ENCODE measurements at regions not wholly inside any gene's neighbourhood (a gene's known extent, or its start where the extent isn't known, plus 50 kb on each side); places are given as distances from the start of the nearest gene placed in this dataset.

- ATAC-seq (replicated peaks in 1 of 2) = no peak
- Mint-ChIP-seq H3K4me3 (no peak overlapping the region), H3K4me1 (ENCODE audit: low read depth) (no peaks in the 10 kb centered on the region), H3K9me3 (peaks cover 2 to 19% of the 10 kb centered on the region in 2 donors), H3K27ac (no peak overlapping the region), H3K27me3 (ENCODE audit: low read depth) (no peaks in the 10 kb centered on the region), H3K36me3 (ENCODE audit: insufficient read depth in 2 of 2) (no peaks in the 10 kb centered on the region)
- DNase-seq = no peak
These were observed 1189.1 kb upstream of the NXPH2 start for GRCh38 chr2:139969323-139969722.

GRCh38 chr2:139968588-139968987, 1188.4 kb upstream of the NXPH2 start:
- Mint-ChIP-seq H3K4me3 (no peak overlapping the region), H3K4me1 (ENCODE audit: low read depth) (no peaks in the 10 kb centered on the region)
- ATAC-seq (replicated peaks in 1 of 2) = no peak

DNA sequence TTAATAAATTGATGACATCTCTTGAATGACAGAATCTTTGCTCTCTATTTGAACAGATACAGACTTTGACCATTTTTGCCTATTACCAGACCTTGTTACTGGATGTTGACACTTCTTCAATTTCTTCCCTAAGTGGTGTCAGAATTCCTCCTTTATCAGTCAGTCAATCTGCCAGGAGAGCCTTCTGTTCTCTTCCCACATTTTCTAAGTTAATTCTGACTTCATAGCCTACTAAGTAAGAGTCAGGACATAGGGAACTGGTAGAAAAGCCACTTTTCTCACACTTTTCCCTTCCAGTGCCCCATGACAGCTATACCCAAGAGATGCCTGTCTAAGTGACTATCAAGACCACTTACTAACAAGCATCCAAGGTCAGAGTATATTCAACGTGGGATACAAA, 1187.5 kb upstream of the NXPH2 start:
- Mint-ChIP-seq H3K36me3 (ENCODE audit: insufficient read depth in 2 of 2) (no peaks in the 10 kb centered on the region), H3K27ac (no peak overlapping the region), H3K27me3 (ENCODE audit: low read depth) (no peaks in the 10 kb centered on the region), H3K4me3 (no peak overlapping the region), H3K4me1 (ENCODE audit: low read depth) (no peaks in the 10 kb centered on the region), H3K9me3 (peaks cover 3 to 13% of the 10 kb centered on the region in 2 donors)
- DNase-seq (no peak), ATAC-seq (replicated peaks in 1 of 2) (no peak)

More at GRCh38 chr2:139968588-139968987, 1188.4 kb upstream of the NXPH2 start:
- Mint-ChIP-seq H3K9me3 (peaks cover 4 to 16% of the 10 kb centered on the region in 2 donors), H3K27ac (no peak overlapping the region), H3K36me3 (ENCODE audit: insufficient read depth in 2 of 2) (no peaks in the 10 kb centered on the region), H3K27me3 (ENCODE audit: low read depth) (no peaks in the 10 kb centered on the region)
- no peak for DNase-seq

GRCh38 chr2:139964721-139965440, 1184.7 kb upstream of the NXPH2 start:
- ATAC-seq (replicated peaks in 1 of 2) = no peak

DNA sequence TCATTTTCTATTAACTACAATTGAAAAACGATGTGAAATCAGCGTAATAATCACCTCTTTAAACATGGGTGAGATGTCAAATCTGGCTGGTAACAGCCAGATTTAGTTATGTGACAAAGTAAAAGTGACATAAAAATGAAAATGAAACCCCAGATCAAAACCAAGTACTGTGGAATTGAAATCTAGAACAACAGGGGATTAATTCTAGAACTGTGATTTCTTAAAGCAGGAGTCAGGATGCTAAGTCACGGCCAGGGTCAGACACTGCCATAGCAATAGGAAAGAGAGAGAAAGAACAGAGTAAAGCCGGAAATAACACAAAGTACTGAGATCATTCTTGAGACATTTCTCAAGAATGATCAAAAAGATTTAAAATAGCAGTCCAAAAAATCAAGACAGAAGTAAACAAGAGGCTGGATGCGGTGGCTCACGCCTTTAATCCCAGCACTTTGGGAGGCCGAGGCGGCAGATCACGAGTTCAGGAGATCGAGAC, 1183.7 kb upstream of the NXPH2 start:
- Mint-ChIP-seq H3K9me3 (peaks cover 3 to 13% of the 10 kb centered on the region in 2 donors), H3K36me3 (ENCODE audit: insufficient read depth in 2 of 2) (peaks cover 0 to 1% of the 10 kb centered on the region in 2 donors), H3K27me3 (ENCODE audit: low read depth) (no peaks in the 10 kb centered on the region), H3K4me3 (no peak overlapping the region), H3K4me1 (ENCODE audit: low read depth) (no peaks in the 10 kb centered on the region), H3K27ac (no peak overlapping the region)
- DNase-seq (no peak), ATAC-seq (replicated peaks in 1 of 2) (no peak)

More at GRCh38 chr2:139964721-139965440, 1184.7 kb upstream of the NXPH2 start:
- Mint-ChIP-seq H3K27me3 (ENCODE audit: low read depth) (no peaks in the 10 kb centered on the region), H3K36me3 (ENCODE audit: insufficient read depth in 2 of 2) (peaks cover 0 to 1% of the 10 kb centered on the region in 2 donors), H3K4me1 (ENCODE audit: low read depth) (no peaks in the 10 kb centered on the region), H3K4me3 (no peak overlapping the region), H3K9me3 (peaks cover 3 to 13% of the 10 kb centered on the region in 2 donors), H3K27ac (no peak overlapping the region)
- DNase-seq = no peak

DNA sequence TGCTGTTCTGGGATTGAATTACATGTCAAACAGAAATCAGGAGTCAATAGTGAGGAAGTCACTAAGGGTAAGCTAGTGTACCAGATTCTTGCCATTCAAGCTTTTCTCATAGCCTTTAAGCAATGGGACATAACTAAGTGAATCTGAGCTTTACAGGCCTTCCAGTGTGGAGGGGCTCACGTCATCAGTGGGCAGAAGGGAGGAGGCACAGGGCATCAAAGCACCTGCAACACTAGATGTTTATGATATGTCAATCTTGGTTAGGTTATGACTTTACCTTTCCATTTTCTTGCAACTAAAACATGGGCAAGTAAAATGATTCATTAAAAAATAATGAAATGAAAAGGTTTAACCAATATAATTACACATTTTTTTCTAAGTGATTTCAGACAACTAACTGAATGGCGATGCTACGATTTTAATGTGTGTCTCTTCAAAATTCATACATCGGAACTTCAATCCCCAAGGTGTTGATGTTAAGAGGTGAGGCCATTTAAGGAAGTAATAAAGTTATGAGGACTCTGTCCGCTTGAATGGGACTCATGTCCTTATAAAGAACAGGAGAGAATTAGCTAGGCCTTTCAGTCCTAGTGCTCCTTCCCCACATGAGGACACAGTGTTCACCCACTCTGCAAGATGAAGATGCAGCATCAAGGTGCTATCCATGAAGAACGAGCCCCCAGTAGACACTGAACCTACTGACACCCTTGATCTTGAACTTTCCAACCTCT, 1169.2 kb upstream of the NXPH2 start:
- Mint-ChIP-seq H3K27ac (no peak overlapping the region), H3K36me3 (ENCODE audit: insufficient read depth in 2 of 2) (peaks cover 0 to 2% of the 10 kb centered on the region in 2 donors), H3K4me3 (no peak overlapping the region), H3K27me3 (ENCODE audit: low read depth) (no peaks in the 10 kb centered on the region), H3K9me3 (peaks cover 4 to 13% of the 10 kb centered on the region in 2 donors), H3K4me1 (ENCODE audit: low read depth) (no peaks in the 10 kb centered on the region)
- no peak for DNase-seq
- ATAC-seq (replicated peaks in 1 of 2) = no peak

- H3K4me1 Mint-ChIP-seq (ENCODE audit: low read depth) = no peaks in the 10 kb centered on the region
- ATAC-seq (replicated peaks in 1 of 2) = no peak
- no peaks in the 10 kb centered on the region for H3K27me3 Mint-ChIP-seq (ENCODE audit: low read depth)
- peaks cover 6 to 16% of the 10 kb centered on the region in 2 donors for H3K9me3 Mint-ChIP-seq
- DNase-seq = no peak
- no peak overlapping the region for H3K4me3 Mint-ChIP-seq
- H3K27ac Mint-ChIP-seq = no peak overlapping the region
- peaks cover 0 to 2% of the 10 kb centered on the region in 2 donors for H3K36me3 Mint-ChIP-seq (ENCODE audit: insufficient read depth in 2 of 2)
These were observed 1166.5 kb upstream of the NXPH2 start for GRCh38 chr2:139946690-139947089.

DNA sequence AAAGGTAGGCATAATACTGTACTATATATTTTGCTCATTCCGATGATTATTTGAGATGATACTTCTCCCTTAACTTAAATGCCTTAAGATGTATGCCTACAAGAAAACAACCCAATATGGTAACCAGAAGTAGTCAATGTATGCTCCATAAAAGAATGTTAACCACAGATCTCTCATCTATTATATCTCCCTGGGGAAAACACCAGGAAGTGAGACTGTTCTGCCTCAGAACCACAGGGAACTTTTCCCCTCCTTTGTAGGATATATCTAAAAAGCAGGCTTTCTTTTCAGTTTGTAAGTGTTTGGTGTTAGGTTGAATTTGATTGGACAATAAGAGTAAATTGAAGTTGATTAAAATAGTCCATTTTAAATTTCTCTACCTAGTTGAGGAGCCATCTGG, 1160.5 kb upstream of the NXPH2 start:
- DNase-seq (no peak), ATAC-seq (replicated peaks in 1 of 2) (no peak)
- Mint-ChIP-seq H3K4me3 (no peak overlapping the region), H3K9me3 (peaks cover 5 to 9% of the 10 kb centered on the region in 2 donors), H3K36me3 (ENCODE audit: insufficient read depth in 2 of 2) (no peaks in the 10 kb centered on the region), H3K27me3 (ENCODE audit: low read depth) (no peaks in the 10 kb centered on the region), H3K27ac (no peak overlapping the region), H3K4me1 (ENCODE audit: low read depth) (no peaks in the 10 kb centered on the region)

DNA sequence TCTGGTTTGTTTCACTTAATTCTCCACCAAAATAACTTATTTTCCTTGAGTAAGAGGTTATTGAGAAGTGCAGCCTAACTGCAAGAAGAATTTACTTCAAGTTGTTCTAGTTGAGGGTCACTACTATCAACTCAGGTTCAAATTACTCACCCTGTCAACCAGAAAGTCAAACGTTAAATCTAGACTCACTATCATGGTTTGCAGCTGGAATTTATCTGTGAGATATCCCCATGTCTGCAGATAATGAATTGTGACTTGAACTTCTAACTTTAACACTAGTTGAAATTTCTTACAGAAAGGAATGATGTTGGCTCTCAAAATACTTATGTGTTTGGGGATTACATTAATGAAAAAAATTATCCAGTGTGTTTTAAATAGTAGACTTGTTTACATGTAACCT, 1145.7 kb upstream of the NXPH2 start:
- no peaks in the 10 kb centered on the region for H3K4me1 Mint-ChIP-seq (ENCODE audit: low read depth)

GRCh38 chr2:139924070-139924469, 1143.9 kb upstream of the NXPH2 start:
- no peak for ATAC-seq (replicated peaks in 1 of 2)
- Mint-ChIP-seq H3K4me1 (ENCODE audit: low read depth) (no peaks in the 10 kb centered on the region), H3K27me3 (ENCODE audit: low read depth) (no peaks in the 10 kb centered on the region), H3K4me3 (no peak overlapping the region), H3K36me3 (ENCODE audit: insufficient read depth in 2 of 2) (no peaks in the 10 kb centered on the region), H3K9me3 (peaks cover 3 to 4% of the 10 kb centered on the region in 2 donors), H3K27ac (no peak overlapping the region)
- DNase-seq = no peak

More for the DNA sequence above, 1145.7 kb upstream of the NXPH2 start:
- ATAC-seq (replicated peaks in 1 of 2) (no peak), DNase-seq (no peak)
- H3K36me3 Mint-ChIP-seq (ENCODE audit: insufficient read depth in 2 of 2) = no peaks in the 10 kb centered on the region
- no peaks in the 10 kb centered on the region for H3K9me3 Mint-ChIP-seq
- no peak overlapping the region for H3K4me3 Mint-ChIP-seq
- H3K27ac Mint-ChIP-seq = no peak overlapping the region
- no peaks in the 10 kb centered on the region for H3K27me3 Mint-ChIP-seq (ENCODE audit: low read depth)

DNA sequence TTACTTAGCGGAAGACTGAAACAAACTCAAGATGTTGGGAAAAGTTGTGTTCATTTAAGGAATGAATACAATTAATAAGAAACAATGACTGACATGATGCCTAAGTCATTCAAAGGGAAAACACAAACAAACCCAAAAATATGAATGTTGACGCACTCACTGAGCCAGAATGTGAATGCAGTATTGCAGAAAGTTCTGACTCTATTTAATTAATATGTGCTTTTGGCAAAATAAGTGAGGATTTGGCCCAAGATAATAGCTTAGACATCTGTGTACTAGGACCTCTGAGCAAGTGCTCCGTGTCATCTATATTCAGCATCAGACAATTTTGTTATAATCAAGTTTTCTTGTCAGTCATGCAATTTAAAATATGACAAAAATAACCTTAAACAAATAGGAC, 1138.8 kb upstream of the NXPH2 start:
- H3K27me3 Mint-ChIP-seq (ENCODE audit: low read depth) = no peaks in the 10 kb centered on the region
- H3K4me3 Mint-ChIP-seq = no peak overlapping the region
- H3K9me3 Mint-ChIP-seq = peaks cover 6 to 7% of the 10 kb centered on the region in 2 donors
- no peaks in the 10 kb centered on the region for H3K4me1 Mint-ChIP-seq (ENCODE audit: low read depth)
- no peaks in the 10 kb centered on the region for H3K36me3 Mint-ChIP-seq (ENCODE audit: insufficient read depth in 2 of 2)
- H3K27ac Mint-ChIP-seq = no peak overlapping the region
- DNase-seq (no peak), ATAC-seq (replicated peaks in 1 of 2) (no peak)

- H3K4me1 Mint-ChIP-seq (ENCODE audit: low read depth) = no peaks in the 10 kb centered on the region
- no peak overlapping the region for H3K4me3 Mint-ChIP-seq
- no peak overlapping the region for H3K27ac Mint-ChIP-seq
- ATAC-seq (replicated peaks in 1 of 2) (no peak), DNase-seq (no peak)
- H3K36me3 Mint-ChIP-seq (ENCODE audit: insufficient read depth in 2 of 2) = no peaks in the 10 kb centered on the region
- peaks cover 6 to 7% of the 10 kb centered on the region in 2 donors for H3K9me3 Mint-ChIP-seq
- H3K27me3 Mint-ChIP-seq (ENCODE audit: low read depth) = no peaks in the 10 kb centered on the region
These were observed 1137.6 kb upstream of the NXPH2 start for GRCh38 chr2:139917690-139918384.

GRCh38 chr2:139916822-139917221, 1136.6 kb upstream of the NXPH2 start:
- no peaks in the 10 kb centered on the region for H3K36me3 Mint-ChIP-seq (ENCODE audit: insufficient read depth in 2 of 2)
- H3K9me3 Mint-ChIP-seq = peaks cover 7 to 8% of the 10 kb centered on the region in 2 donors
- no peak overlapping the region for H3K27ac Mint-ChIP-seq
- no peaks in the 10 kb centered on the region for H3K4me1 Mint-ChIP-seq (ENCODE audit: low read depth)
- ATAC-seq (replicated peaks in 1 of 2) (no peak), DNase-seq (no peak)
- H3K27me3 Mint-ChIP-seq (ENCODE audit: low read depth) = no peaks in the 10 kb centered on the region
- H3K4me3 Mint-ChIP-seq = no peak overlapping the region
